Trophoblast cell (in vitro differentiated cells and primary cell): ENCODE measurements at regions not wholly inside any gene's neighbourhood (a gene's known extent, or its start where the extent isn't known, plus 50 kb on each side); places are given as distances from the start of the nearest gene placed in this dataset.

ENCODE experiments used
- DNase-seq, 2 donors: peaks; one replicate each; pipeline ENCODE4 v3.0.0-alpha.2; 2016
- H2AFZ ChIP-seq: 2 replicates; pipeline ENCODE4 v1.6.1; 2013; ENCODE audit warnings: low read length, moderate library complexity, mild to moderate bottlenecking; ENCODE audit not compliant: insufficient read depth, poor library complexity
- H2AK5ac ChIP-seq: 2 replicates; pipeline ENCODE4 v1.6.1; 2013; ENCODE audit warnings: mild to moderate bottlenecking, low read length
- H2BK120ac ChIP-seq: 2 replicates; pipeline ENCODE4 v1.6.1; 2013; ENCODE audit warnings: low read length, mild to moderate bottlenecking, moderate library complexity; ENCODE audit not compliant: insufficient read depth, poor library complexity
- H2BK12ac ChIP-seq: 2 replicates; pipeline ENCODE4 v1.6.1; 2013; ENCODE audit warnings: mild to moderate bottlenecking, low read length, moderate library complexity
- H2BK5ac ChIP-seq: 2 replicates; pipeline ENCODE4 v1.6.1; 2013; ENCODE audit warnings: low read length, low read depth, moderate library complexity, mild to moderate bottlenecking; ENCODE audit not compliant: poor library complexity
- H3K14ac ChIP-seq: 2 replicates; pipeline ENCODE4 v1.6.1; 2013; ENCODE audit warnings: mild to moderate bottlenecking, low read length
- H3K18ac ChIP-seq: 2 replicates; pipeline ENCODE4 v1.6.1; 2013; ENCODE audit warnings: mild to moderate bottlenecking, low read length
- H3K23ac ChIP-seq: 2 replicates; pipeline ENCODE4 v1.6.1; 2013; ENCODE audit warnings: low read length
- H3K27ac ChIP-seq: 2 replicates; pipeline ENCODE4 v1.5.1; 2013; ENCODE audit warnings: low read depth, mild to moderate bottlenecking, inconsistent platforms, low read length, moderate library complexity
- H3K27me3 ChIP-seq: 2 replicates; pipeline ENCODE4 v1.6.1; 2013; ENCODE audit warnings: inconsistent platforms, mild to moderate bottlenecking, low read length, moderate library complexity; ENCODE audit not compliant: insufficient read depth
- H3K36me3 ChIP-seq, 2 experiments: 1 replicate in 1 of 2; 2 replicates in 1 of 2; pipeline ENCODE4 v1.6.1; 2013; ENCODE audit warnings: low read length in 2 of 2, mild to moderate bottlenecking in 2 of 2, moderate library complexity in 1 of 2; ENCODE audit not compliant: insufficient read depth in 2 of 2, control insufficient read depth in 1 of 2
- H3K4ac ChIP-seq: 2 replicates; pipeline ENCODE4 v1.6.1; 2013; ENCODE audit warnings: low read depth, mild to moderate bottlenecking, low read length, moderate library complexity
- H3K4me1 ChIP-seq, 2 experiments: 1 replicate in 1 of 2; 2 replicates in 1 of 2; pipeline ENCODE4 v1.6.1; 2013; ENCODE audit warnings: low read length in 2 of 2, mild to moderate bottlenecking in 2 of 2, moderate library complexity in 1 of 2; ENCODE audit not compliant: insufficient read depth in 2 of 2, control insufficient read depth in 1 of 2
- H3K4me2 ChIP-seq: 2 replicates; pipeline ENCODE4 v1.6.1; 2013; ENCODE audit warnings: inconsistent platforms, mild to moderate bottlenecking, low read length, moderate library complexity
- H3K4me3 ChIP-seq: 2 replicates; pipeline ENCODE4 v1.5.1; 2013; ENCODE audit warnings: mild to moderate bottlenecking, low read depth, low read length, inconsistent platforms
- H3K79me1 ChIP-seq: one replicate; pipeline ENCODE4 v1.6.1; 2013; ENCODE audit warnings: low read length
- H3K79me2 ChIP-seq: 2 replicates; pipeline ENCODE4 v1.6.1; 2013; ENCODE audit warnings: low read length, mild to moderate bottlenecking; ENCODE audit not compliant: control insufficient read depth, insufficient read depth, poor library complexity
- H3K9ac ChIP-seq: 2 replicates; pipeline ENCODE4 v1.6.1; 2013; ENCODE audit warnings: mild to moderate bottlenecking, low read length
- H3K9me3 ChIP-seq: 2 replicates; pipeline ENCODE4 v1.6.1; 2013; ENCODE audit warnings: low read depth, mild to moderate bottlenecking, control low read depth, inconsistent platforms, low read length; ENCODE audit not compliant: insufficient read depth
- H4K12ac ChIP-seq: 2 replicates; pipeline ENCODE4 v1.6.1; 2013; ENCODE audit warnings: low read depth, mild to moderate bottlenecking, low read length, moderate library complexity
- H4K8ac ChIP-seq: 2 replicates; pipeline ENCODE4 v1.6.1; 2013; ENCODE audit warnings: low read depth, mild to moderate bottlenecking, low read length, moderate library complexity
- H4K91ac ChIP-seq: one replicate; pipeline ENCODE4 v1.6.1; 2013; ENCODE audit warnings: low read depth, mild to moderate bottlenecking, low read length, moderate library complexity
- WGBS: extraction: QIAGEN DNeasy Blood & Tissue Kit; methylation state at CpG from one replicate; pipeline ENCODE4 v1.1.7; 2013; ENCODE audit warnings: missing lambda C conversion rate; ENCODE audit not compliant: insufficient read length, insufficient coverage; ENCODE audit errors: extremely low coverage; 5-methylcytosine and 5-hydroxymethylcytosine counted together

GRCh38 chr13:18944501-18945068 lies 237.0 kb downstream of the TUBA3C start:
- H3K9ac ChIP-seq = no peak overlapping the region
- H3K14ac ChIP-seq = no peak overlapping the region
- no peak overlapping the region for H2BK120ac ChIP-seq
- H3K27me3 ChIP-seq = no peaks in the 10 kb centered on the region
- no CpG with 5 or more reads among the region's 29 CpGs for WGBS
- no peak for DNase-seq
- H4K91ac ChIP-seq = no peak overlapping the region
- H2AK5ac ChIP-seq = no peak overlapping the region
- no peak overlapping the region for H3K4me3 ChIP-seq
- H3K23ac ChIP-seq = no peak overlapping the region
- no peak overlapping the region for H3K4ac ChIP-seq
- H3K18ac ChIP-seq = no peak overlapping the region
- peaks cover 50% of the 10 kb centered on the region for H3K9me3 ChIP-seq
- H4K8ac ChIP-seq = no peak overlapping the region
- H3K27ac ChIP-seq = no peak overlapping the region
- no peaks in the 10 kb centered on the region for H3K36me3 ChIP-seq
- H2AFZ ChIP-seq = no peak overlapping the region
- H2BK5ac ChIP-seq = no peak overlapping the region
- H4K12ac ChIP-seq = no peak overlapping the region
- no peaks in the 10 kb centered on the region for H3K4me1 ChIP-seq
- no peaks in the 10 kb centered on the region for H3K79me1 ChIP-seq
- H3K4me2 ChIP-seq = no peak overlapping the region
- H2BK12ac ChIP-seq = no peak overlapping the region
- H3K79me2 ChIP-seq = no peaks in the 10 kb centered on the region

GRCh38 chr13:18943721-18944391 lies 237.8 kb downstream of the TUBA3C start:
- H3K14ac ChIP-seq = no peak overlapping the region
- peaks cover 43% of the 10 kb centered on the region for H3K9me3 ChIP-seq
- H4K91ac ChIP-seq = no peak overlapping the region
- no peak overlapping the region for H2BK120ac ChIP-seq
- H3K36me3 ChIP-seq = no peaks in the 10 kb centered on the region
- H4K8ac ChIP-seq = no peak overlapping the region
- H3K79me1 ChIP-seq = no peaks in the 10 kb centered on the region
- H3K23ac ChIP-seq = no peak overlapping the region
- no peak overlapping the region for H3K4me2 ChIP-seq
- no peak overlapping the region for H2BK12ac ChIP-seq
- H3K4me3 ChIP-seq = no peak overlapping the region
- no peak overlapping the region for H2AFZ ChIP-seq
- H4K12ac ChIP-seq = no peak overlapping the region
- H2AK5ac ChIP-seq = no peak overlapping the region
- no peak overlapping the region for H3K9ac ChIP-seq
- no CpG with 5 or more reads among the region's 47 CpGs for WGBS
- H2BK5ac ChIP-seq = no peak overlapping the region
- no peaks in the 10 kb centered on the region for H3K79me2 ChIP-seq
- H3K27me3 ChIP-seq = no peaks in the 10 kb centered on the region
- H3K18ac ChIP-seq = no peak overlapping the region
- DNase-seq = no peak
- H3K4me1 ChIP-seq = no peaks in the 10 kb centered on the region
- H3K27ac ChIP-seq = no peak overlapping the region
- no peak overlapping the region for H3K4ac ChIP-seq

- DNase-seq = no peak
- Histone ChIP-seq H3K9ac (no peak overlapping the region), H3K27me3 (no peaks in the 10 kb centered on the region), H2AFZ (no peak overlapping the region), H4K12ac (no peak overlapping the region), H3K27ac (no peak overlapping the region), H3K14ac (no peak overlapping the region), H3K4me3 (no peak overlapping the region), H3K79me2 (no peaks in the 10 kb centered on the region), H3K4me1 (no peaks in the 10 kb centered on the region), H3K79me1 (no peaks in the 10 kb centered on the region), H3K4ac (no peak overlapping the region), H3K23ac (no peak overlapping the region), H4K8ac (no peak overlapping the region), H3K18ac (no peak overlapping the region), H4K91ac (no peak overlapping the region), H2BK12ac (no peak overlapping the region), H2BK5ac (no peak overlapping the region), H3K4me2 (no peak overlapping the region), H2AK5ac (no peak overlapping the region), H3K9me3 (peaks cover 37% of the 10 kb centered on the region), H3K36me3 (no peaks in the 10 kb centered on the region), H2BK120ac (no peak overlapping the region)
- WGBS = no CpG with 5 or more reads among the region's 22 CpGs
Observed at GRCh38 chr13:18943273-18943672, 238.4 kb downstream of the TUBA3C start.

GRCh38 chr13:18936104-18936503 lies 245.5 kb downstream of the TUBA3C start:
- no peak overlapping the region for H2BK12ac ChIP-seq
- no peak overlapping the region for H3K4me2 ChIP-seq
- H4K12ac ChIP-seq = no peak overlapping the region
- no peak overlapping the region for H2AFZ ChIP-seq
- H3K27me3 ChIP-seq = no peaks in the 10 kb centered on the region
- H3K23ac ChIP-seq = no peak overlapping the region
- WGBS = no CpG with 5 or more reads among the region's 3 CpGs
- H4K8ac ChIP-seq = no peak overlapping the region
- H3K14ac ChIP-seq = no peak overlapping the region
- H4K91ac ChIP-seq = no peak overlapping the region
- no peaks in the 10 kb centered on the region for H3K79me2 ChIP-seq
- H3K4ac ChIP-seq = no peak overlapping the region
- H3K9me3 ChIP-seq = peaks cover 5% of the 10 kb centered on the region
- H3K4me3 ChIP-seq = no peak overlapping the region
- H3K79me1 ChIP-seq = no peaks in the 10 kb centered on the region
- no peak overlapping the region for H2BK5ac ChIP-seq
- H2AK5ac ChIP-seq = no peak overlapping the region
- no peak overlapping the region for H3K27ac ChIP-seq
- H2BK120ac ChIP-seq = no peak overlapping the region
- no peaks in the 10 kb centered on the region for H3K4me1 ChIP-seq
- no peak overlapping the region for H3K18ac ChIP-seq
- DNase-seq = no peak
- H3K36me3 ChIP-seq = no peaks in the 10 kb centered on the region
- no peak overlapping the region for H3K9ac ChIP-seq
